ENCODE measurements at regions not wholly inside any gene's neighbourhood (a gene's known extent, or its start where the extent isn't known, plus 50 kb on each side); places are given as distances from the start of the nearest gene placed in this dataset.

DNA sequence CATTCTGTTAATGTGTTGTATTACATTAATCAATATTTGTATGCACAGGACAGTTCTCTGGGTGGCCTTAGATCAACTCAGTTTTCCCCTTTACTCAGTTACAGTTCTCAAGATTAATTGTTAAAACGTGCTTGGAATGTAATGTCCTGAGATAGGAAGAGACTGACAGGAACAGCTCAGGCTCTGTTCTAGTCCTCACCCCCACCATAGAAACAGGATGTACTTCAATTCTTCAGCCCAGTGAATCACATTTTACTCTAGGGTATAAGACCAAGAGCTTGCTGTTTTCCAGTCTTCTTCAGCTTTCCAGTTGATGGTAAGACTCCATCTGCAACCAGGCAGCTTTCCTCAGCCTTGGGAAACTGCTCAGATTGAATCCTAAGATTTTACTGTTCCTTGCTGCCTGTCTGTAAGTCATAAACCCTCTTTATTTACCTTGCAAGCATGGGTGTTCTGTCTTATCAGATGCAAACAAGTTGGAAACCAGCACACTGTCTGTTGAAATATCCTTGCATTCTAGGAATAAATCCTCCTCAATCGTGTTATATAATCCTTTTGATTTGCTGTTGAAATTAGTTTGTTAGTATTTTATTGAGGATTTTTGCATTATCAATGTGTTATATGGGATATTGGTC, 836.9 kb upstream of the PCDH9 start:
- no peak for TF ChIP-seq POLR2A (IDR thresholded peaks at IDR 0.05; ENCODE audit: extremely low read depth, insufficient read length)
- TF ChIP-seq, protein P1, sequence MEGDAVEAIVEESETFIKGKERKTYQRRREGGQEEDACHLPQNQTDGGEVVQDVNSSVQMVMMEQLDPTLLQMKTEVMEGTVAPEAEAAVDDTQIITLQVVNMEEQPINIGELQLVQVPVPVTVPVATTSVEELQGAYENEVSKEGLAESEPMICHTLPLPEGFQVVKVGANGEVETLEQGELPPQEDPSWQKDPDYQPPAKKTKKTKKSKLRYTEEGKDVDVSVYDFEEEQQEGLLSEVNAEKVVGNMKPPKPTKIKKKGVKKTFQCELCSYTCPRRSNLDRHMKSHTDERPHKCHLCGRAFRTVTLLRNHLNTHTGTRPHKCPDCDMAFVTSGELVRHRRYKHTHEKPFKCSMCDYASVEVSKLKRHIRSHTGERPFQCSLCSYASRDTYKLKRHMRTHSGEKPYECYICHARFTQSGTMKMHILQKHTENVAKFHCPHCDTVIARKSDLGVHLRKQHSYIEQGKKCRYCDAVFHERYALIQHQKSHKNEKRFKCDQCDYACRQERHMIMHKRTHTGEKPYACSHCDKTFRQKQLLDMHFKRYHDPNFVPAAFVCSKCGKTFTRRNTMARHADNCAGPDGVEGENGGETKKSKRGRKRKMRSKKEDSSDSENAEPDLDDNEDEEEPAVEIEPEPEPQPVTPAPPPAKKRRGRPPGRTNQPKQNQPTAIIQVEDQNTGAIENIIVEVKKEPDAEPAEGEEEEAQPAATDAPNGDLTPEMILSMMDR (IDR thresholded peaks at IDR 0.05; ENCODE audit: low read depth, low read length) = no peak
- TF ChIP-seq, protein P2, sequence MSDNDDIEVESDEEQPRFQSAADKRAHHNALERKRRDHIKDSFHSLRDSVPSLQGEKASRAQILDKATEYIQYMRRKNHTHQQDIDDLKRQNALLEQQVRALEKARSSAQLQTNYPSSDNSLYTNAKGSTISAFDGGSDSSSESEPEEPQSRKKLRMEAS (IDR thresholded peaks at IDR 0.05; ENCODE audit: low read depth, low read length) = no peak
